CD4-positive, alpha-beta T cell treated with Interleukin-4 for 4 hours (primary cell): ENCODE measurements at regions not wholly inside any gene's neighbourhood (a gene's known extent, or its start where the extent isn't known, plus 50 kb on each side); places are given as distances from the start of the nearest gene placed in this dataset.
"Not testable (repeated sequence)": the region's sequence is repeated elsewhere in the genome, so short reads cannot be mapped to it uniquely, and the experiment has no call there.

ENCODE experiments used
- DNase-seq: peaks from one replicate; pipeline ENCODE4 v3.0.0-alpha.2; 2020

DNA sequence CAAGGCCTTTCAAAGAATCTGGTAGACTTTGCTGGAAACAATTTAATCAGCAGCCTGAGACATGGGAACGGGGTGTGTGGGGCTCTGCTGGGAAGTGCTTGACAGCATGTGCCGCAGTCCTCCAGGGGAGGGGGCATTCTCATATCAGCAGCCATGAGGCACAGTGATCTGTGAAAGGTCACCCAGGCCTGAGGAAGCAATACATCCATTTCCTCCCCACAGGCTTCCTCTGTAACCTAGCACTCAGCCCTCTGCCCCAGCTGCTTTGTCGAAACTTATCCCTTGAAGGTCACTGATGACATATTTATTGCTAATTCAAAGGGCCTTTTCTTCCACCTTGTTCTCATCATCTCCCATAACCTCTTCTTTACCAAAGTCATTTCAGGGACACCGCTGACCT, 103.3 kb downstream of the TNFAIP3 start:
- DNase-seq: no peak

DNA sequence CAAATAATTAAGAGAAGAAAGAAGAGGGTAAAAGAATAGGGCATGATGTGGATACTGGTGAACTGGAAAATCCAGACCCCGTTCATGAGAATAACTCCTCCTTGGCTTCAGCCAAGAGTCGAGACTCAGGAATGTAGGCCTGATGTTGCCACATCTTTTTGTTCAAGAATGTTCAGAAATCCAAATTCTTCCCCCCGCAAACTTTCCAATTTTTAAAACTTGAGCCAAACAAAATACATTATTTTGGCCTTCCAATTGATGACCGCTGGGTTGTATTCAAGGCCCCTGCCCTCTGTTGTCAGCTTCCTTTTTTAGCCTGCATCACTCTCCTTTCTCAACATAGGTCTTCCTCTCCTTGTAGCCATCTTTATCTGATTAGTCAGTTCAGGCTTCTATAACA, 106.1 kb downstream of the TNFAIP3 start:
- DNase-seq: no peak

DNA sequence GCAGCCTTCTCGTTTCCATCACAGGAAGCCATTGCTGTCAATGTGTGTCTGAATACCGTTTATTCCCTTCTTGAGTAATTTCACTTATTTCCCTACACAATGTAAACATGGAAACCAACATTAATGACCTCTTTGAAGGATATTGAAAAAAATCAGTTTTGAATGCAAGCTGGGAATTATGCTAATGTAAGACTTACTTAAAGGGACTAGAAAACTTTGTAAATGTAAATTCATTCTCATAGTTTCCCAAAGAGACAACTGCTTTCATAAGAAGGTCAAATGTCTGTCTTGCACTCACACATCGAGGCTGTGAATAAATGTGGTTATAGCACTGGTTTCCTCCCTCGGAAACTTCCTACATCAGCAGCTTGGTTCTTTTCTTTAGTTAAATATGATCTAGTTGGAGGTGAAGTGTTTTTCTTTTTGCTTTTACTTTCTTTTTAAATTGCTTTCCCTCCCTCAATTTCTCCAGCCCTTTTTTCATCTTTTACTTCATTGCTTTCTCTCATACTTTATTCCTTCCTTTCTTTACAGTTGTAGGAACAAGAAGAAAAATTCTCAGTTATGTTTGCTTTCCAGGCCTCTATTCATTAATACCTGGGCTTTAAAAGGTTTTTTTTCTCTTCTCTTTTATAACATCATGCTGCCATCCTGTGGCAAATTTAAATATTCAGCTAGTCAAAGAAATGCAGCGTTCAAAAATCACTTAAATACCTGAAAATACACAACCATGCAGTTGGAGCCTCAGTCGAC, 108.3 kb downstream of the TNFAIP3 start:
- DNase-seq: peak; percentile 79

DNA sequence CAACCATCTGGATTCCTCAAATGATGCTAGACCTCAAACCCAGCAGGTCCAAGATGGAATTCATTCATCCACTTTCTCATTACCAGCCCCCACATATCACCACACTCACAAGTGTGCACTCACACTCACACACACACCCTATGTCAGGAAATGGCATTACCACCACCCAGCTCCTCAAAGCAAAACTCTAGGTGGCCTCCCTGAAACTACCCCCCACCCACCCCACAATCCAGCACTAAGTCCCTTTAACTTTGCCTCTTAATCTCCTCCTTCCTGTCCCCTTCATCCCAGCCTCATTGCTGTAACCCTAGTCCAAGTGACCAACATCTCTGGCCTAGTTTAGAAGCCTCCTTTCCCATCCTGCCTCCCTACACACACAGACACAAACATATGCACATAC, 109.4 kb downstream of the TNFAIP3 start:
- peak; percentile 12 for DNase-seq

DNA sequence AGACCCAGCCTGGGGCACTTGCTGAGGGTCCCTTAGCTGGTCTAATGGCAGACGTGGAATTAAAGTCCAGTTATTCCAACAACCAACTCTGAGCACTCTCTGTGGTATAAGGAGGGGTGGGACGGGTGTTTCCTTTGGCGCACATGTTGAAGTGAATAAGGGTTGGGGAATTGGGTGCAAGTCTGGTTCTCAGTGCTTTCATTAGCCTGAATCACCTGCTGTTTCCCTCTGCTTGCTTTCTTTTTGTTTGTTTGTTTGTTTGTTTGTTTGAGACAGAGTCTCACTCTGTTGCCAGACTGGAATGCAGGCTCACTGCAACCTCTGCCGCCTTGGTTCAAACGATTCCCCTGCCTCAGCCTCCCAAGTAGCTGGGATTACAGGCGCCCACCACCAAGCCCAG, 110.1 kb downstream of the TNFAIP3 start:
- no peak for DNase-seq

DNA sequence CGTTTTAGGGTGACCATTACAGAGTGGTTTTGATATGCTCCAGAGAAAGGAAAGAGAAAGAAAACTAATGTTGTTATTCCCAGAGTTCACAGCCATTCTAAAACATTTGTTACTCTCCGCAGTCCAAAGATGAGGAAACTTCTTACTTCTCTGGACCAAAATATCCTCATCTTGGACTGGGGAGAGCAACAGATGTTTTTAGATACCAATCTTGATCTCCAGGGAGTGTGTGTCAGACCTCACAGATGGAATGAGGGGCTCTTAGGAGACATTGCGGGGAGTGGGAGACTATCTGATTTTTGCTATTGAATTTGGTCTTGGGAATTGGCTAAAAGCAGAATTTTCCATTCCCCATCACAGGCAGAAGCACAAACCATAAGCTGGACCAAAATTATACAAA, 110.8 kb downstream of the TNFAIP3 start:
- DNase-seq: no peak

DNA sequence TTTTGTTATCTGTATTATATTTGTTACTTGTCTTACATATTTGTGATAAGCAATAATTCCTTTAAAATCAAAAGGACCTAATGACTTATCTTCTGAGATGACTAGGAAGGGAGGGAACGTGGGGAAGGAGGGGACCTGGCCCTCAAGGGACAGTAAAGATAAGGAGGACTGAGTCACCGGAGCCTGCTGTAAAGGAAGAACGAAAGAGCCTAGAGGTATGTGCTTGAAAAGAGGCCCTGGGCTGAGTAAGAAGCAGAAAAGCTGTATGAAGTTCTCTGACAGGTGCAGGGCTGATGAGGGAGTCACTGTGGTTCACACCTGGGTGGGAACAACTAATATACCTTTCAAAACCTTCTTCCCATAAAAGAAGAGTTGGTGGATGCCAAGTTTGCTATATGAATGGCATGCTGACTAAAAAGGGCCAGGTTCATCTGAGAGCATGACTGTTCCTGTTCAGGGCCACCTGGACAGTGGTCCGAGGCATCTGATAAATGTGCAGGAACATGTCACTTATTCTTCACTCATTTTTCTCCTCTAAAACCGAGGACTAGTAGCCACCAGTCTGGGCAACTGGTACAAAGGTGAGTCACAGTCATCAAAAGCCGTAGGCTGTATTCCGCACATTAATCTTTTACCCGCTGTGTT, 111.3 kb downstream of the TNFAIP3 start:
- peak; percentile 17 for DNase-seq

DNA sequence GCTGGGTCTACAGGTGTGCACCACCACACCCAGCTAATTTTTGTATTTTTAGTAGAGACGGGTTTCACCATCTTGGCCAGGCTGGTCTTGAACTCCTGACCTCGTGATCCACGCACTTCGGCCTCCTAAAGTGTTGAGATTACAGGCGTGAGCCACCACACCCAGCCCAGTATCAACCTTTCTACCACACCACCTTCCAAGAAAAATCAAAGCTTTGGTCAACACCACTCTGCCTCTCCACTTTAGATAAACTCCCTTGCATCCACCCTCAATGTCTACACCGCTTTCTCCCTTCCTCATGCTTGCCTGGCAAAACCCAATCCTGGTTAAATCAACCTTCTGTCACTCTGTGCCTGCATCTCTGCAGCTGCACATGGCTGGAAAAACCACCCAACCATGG, 112.2 kb downstream of the TNFAIP3 start:
- not testable (repeated sequence) for DNase-seq

DNA sequence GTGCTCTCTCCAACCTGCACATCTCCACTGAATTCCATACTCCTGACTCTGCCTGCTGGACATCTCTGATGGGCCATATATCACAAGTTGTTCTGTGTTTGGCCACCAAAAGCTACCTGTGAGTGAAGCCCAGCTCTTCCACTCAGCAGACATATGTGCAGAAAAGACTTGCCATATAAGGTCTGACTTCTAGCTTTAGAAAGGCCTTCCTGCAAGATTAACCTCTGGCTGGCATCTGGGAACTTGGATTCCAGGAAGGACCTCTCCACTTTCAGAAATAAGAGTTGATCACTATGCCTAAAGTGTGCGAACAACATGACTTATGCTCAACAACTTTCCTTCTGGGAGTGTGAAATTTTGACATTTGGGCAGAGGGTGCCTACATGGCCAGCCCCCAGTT, 113.7 kb downstream of the TNFAIP3 start:
- no peak for DNase-seq

DNA sequence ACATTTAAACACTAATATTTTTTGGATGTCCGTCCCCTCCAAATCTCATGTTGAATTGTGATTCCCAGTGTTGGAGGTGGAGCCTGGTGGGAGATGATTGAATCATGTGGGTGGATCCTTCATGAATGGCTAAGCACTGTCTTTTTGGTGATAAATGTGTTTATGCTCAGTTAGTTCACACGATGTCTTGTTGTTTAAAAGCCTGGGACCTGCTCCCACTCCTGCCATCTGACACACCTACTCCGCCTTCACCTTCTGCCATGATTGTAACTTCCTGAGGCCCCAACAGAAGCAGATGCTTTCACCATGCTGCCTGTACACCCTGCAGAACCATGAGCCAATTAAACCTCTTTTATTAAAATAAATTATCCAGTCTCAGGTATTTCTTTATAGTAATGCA, 114.7 kb downstream of the TNFAIP3 start:
- DNase-seq: no peak

DNA sequence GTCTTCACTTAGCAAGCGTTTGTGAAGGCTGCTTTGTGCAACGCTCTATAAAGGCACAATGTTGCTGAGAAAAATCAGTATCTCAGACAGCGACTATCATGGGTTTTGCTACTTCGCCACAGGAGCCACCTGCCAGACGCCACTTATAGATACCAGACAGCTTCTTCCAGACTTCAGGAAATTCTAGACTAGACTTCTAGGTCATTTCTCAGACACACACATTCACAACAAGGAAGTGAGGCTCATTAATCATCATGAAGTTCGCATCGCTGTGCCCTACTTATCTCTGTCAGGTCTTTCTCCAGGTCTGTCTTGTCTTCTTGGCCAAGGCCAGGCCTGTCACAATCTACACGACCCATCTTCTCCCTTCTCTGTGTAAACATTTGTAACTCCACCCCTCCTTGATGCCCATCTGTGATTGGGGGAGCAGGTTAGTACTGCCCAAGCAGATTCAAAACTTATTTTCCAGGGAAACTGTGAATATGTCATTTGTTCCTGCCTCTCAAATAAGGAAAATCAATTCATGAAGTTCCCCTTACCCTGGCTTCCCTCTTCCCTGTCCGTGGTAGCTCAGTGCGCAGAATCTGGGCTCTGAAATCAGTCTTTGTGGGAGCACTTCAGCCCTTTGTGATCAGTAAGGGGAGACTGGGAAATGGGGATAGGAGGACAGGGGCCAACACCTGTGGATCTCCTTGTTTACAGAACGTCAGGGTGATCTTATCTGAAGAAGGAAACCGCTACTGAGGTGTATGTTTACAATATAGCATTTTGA, 115.5 kb downstream of the TNFAIP3 start:
- DNase-seq: peak; percentile 79

DNA sequence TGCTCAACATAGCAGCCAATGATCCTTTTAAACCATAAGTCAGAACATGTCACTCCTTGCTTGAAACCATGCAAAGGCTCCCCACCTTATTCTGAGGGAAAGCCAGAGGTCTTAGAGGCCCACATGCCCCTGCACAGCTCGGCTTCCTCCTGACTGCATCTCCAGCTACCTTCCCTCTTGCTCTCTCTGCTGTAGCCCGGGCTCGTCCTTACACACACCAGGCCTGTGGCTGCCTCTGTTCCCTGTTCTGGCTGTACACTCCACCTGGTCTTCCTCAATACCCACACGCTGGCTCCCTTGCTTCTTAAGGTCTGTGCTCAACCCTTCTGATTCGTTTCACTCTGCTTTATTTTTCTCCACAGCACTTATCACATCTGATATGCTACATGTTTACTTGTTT, 116.2 kb downstream of the TNFAIP3 start:
- DNase-seq: no peak

DNA sequence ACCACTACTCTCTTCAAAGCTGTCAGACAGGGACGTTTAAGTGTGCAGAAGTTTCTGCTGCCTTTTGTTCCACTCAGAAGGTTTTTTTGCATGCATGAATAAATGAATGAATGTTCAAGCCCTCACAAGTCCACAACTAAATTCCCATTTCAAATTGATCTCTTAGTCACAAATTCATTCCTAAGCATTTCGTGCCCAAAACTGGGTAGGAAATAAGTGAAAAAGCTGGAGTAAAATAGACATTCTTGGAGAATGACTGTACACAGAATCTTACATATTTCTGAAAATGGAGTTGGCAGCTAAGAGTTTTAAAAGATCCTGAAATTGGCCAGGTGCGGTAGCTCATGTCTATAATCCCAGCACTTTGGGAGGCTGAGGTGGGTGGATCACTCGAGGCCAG, 117.6 kb downstream of the PERP start:
- no peak for DNase-seq

DNA sequence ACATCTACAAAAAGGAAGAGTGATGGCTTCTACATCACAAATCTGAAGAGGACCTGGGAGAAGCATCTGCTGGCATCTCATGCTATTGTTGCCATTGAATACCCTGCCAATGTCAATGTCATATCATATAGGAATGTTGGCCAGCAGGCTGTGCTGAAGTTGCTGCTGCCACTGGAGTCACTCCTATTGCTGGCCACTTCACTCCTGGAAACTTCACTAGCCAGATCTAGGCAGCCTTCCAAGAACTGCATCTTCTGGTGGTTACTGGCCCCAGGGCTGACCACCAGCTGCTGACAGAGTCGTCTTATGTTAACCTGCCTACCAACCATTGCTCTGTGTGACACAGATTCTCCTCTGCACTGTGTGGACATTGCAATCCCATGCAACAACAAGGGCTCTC, 111.8 kb downstream of the PERP start:
- DNase-seq: no peak

DNA sequence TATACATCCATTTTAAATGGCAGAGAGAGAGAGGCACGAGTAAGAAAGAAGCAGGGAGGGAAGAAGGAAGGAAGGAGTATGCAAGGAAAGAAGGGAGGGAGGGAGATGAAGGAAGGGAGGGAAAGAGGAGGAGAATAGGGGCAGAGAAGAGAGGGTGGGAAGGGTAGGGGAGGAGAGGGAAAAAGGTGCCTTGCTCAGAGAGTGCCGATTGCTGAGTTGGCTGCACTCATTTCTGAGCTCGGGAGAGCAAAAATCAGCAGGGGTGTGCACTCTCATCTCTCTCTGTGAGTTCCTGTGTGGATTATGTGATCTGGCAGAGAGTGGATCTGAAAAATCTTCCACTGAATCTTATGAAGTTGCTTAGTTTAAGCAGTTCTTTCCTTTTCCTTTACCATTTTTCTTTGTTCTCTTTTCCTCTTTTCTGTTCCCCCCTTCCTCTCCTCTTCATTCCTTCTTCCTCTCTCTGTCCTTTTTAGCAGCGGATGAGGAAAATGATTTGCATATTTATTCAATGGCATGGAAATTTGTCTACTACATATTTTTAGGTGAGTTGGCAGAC, 108.7 kb downstream of the PERP start:
- DNase-seq: no peak

DNA sequence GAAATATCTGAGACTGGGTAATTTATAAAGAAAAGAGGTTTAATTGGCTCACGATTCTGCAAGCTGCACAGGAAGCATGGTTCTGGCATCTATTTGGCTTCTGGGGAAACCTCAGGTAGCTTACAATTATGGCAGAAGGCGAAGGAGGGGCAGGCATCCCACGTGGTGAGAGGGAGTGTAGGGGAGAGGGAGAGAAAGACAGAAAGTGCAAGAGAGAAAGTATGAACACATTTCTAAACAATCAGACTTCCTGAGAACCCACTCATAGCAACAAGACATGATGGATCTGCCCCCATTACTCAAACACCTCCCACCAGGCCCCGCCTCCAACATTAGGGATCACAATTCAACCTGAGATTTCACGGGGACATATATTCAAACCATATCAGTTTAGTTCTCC, 107.4 kb downstream of the PERP start:
- DNase-seq: no peak

DNA sequence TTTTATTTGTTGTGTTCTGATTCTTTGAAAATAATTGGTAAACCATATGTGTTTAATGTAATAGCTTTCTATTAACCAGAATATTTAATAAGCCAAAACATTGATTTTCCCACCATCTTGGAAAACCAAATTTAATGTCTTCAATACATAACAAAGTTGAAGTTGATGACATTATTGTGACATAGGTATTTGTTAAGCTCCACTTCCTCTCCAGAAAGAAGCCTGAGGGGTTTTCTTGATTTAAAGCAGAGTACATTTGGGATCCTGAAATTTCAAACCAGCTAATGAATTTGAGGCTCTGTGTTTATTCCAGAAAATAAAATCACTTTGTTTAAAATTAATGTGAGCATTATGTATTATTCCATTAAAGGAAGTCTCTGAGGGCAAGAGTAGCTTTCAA, 106.3 kb downstream of the PERP start:
- DNase-seq: no peak

DNA sequence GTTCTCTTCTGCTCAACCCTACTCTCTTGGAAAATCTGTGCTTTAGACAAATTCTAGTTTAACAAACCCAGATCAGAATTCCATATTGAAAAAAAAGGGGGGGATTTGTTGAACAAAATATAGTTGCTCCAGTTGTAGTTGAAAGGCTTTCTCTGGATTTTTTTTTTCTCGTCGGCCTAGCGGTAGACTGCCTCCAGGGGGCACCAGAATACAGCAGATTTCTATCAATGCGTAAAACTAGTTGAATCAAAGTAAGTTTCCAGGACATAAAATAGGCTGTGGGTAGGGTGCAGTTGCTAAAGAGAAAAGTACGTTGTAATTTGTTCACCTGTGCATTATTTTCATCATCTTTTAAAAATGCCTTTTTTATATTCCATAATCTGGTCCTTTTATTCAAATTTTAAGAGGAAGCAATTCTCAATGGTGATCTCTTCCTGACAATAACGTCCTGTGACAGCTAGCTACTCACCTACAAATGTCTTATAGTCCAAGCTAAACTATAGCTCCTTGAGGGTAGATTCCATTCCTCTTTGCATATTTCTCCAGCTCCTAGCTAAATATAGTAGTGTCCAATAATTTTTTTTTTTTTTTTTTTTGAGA, 105.4 kb downstream of the PERP start:
- DNase-seq: peak; percentile 77

DNA sequence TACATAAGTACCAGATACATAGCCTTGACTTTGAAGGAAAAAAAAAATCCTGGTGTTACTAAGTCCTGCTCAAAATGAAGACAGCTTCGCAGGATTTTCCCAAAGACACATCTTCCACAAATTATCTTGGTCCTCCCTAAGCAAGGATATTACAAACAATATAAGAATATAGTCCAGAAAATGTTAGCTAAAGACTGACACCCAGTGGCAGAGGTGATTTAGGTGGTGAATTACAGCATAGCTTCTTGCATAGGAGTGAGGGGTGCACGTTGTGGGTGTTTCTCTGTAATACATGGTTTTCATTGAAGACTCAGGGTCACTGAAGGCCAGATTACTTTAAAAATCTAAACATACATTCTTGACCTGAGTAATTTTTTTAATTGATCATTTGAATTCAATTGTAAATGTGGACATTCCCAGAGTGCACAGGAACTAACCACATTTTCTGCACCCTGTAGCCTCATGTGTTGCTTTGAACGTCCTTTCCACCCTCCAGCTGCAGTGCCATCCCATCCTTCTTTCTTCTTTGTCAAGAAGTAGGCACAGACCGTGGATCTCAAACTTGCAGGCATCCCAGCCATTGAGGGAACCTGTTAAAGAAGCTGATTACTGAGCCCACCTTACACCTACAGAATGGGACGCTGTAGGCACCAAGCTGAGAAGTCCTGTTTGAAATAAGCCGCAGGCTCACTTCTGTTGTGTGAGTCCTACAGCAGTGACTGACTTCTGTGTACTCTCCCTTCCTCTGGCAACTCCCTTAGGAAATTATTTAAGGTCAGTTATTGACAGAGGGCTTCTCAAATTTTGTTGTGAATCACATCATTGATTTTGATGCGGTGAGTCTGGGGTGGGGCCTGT, 102.6 kb downstream of the PERP start:
- peak; percentile 35 for DNase-seq

DNA sequence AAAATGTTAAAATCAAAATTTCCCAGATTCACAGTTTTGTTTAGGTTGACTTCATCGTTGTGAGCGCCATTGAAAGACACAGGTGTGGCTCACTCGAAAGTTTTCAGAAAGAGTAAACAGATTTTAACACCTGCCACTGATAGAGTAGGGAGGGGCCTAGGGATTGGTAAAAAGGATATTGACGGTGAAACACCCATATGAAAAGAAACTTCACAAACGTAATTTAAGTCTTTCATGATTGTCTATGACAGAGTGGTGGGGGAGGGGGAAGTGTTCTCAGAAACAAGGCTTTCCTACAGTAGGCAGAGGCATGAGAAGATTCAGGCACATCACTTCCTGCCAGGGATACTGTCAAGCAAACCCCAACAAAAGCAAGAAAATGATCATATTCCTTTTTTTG, 101.4 kb downstream of the PERP start:
- DNase-seq: no peak

DNA sequence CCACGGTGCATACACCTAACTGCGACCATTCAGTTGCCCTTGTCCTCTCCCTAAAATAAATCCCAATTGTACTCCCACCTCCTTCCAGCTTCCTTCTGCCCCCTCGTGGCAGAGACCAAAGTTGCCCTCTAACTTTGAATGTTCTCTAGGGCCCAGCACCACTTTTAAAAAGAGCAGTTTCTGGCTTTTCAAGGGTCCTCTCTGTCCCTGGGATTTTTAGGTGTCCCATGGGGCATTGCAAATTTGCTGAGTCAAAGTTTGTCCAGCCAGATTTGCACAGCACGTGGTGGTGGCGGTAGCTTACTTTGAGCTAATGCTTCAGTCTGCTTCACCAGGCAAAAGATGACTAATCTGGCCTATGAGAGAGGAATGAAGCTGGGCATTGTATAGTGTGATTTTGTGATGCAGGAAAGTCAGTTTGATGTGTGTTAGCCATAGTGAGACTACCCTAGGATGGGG, 100.2 kb downstream of the PERP start:
- DNase-seq: peak; percentile 21

DNA sequence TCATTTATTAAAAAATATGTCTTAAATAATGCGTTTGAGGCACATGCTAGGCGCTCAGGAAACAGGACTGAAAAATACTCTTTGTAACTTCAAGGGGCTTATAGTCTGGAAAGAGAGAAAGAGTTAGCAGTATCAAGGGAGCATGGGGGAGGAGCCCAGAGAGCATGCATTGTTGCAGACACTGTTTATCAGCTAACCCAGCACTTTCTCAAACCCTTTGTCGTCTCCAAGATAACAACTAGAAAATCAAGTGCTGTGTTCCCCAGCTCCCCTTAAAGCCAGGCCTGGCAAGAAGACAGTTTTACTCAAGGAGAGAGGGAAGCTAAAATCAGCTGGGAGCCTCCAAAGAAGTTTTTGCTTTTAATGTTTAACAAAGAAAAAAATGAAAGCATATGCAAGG, 98.4 kb downstream of the PERP start:
- DNase-seq: no peak
